Activated T-helper 1 cell treated with anti-CD3 and anti-CD28 coated beads, Interleukin-12 subunit alpha, Interleukin-12 subunit beta, Interleukin-2, Interleukin-4 antibody, amounts not matched to agents 30 ng/mL and 10 ng/mL and 1 ng/mL, durations not matched to agents 14 hours and 24 hours and 36 hours (primary cell): ENCODE measurements at regions not wholly inside any gene's neighbourhood (a gene's known extent, or its start where the extent isn't known, plus 50 kb on each side); places are given as distances from the start of the nearest gene placed in this dataset.
"Not testable (repeated sequence)": the region's sequence is repeated elsewhere in the genome, so short reads cannot be mapped to it uniquely, and the experiment has no call there.

ENCODE experiments used
- DNase-seq: peaks from one replicate; pipeline ENCODE4 v3.0.0; 2021; ENCODE audit warnings: low spot score
- H3K27ac Mint-ChIP-seq: one replicate; pipeline ENCODE4 v1.8.0; 2021; ENCODE audit warnings: mild to moderate bottlenecking, mixed read lengths
- H3K27me3 Mint-ChIP-seq: one replicate; pipeline ENCODE4 v1.8.0; 2022; ENCODE audit warnings: mild to moderate bottlenecking, moderate library complexity, mixed read lengths; ENCODE audit not compliant: insufficient read depth
- H3K36me3 Mint-ChIP-seq: one replicate; pipeline ENCODE4 v1.8.0; 2021; ENCODE audit warnings: low read depth, mixed read lengths
- H3K4me1 Mint-ChIP-seq: one replicate; pipeline ENCODE4 v1.8.0; 2021; ENCODE audit warnings: low read depth, mixed read lengths
- H3K4me3 Mint-ChIP-seq: one replicate; pipeline ENCODE4 v1.8.0; 2021; ENCODE audit warnings: mild to moderate bottlenecking, moderate library complexity, mixed read lengths
- H3K9me3 Mint-ChIP-seq: one replicate; pipeline ENCODE4 v1.8.0; 2021; ENCODE audit warnings: mixed read lengths
- intact Hi-C: fragments of 100-400 bp; cut with micrococcal nuclease; formaldehyde crosslinking; loops from one replicate; pipeline ENCODE4 v1.15.1; 2024

DNA sequence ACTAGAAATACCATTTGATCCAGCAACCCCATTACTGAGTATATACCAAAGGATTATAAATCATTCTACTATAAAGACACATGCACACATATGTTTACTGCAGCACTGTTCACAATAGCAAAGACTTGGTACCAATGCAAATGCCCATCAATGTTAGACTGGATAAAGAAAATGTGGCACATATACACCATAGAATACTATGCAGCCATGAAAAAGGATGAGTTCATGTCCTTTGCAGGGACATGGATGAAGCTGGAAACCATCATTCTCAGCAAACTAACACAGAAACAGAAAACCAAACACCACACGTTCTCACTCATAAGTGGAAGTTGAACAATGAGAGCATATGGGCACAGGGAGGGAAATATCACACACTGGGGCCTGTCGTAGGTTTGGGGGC, 106.0 kb downstream of the SPATA18 start:
- H3K9me3 Mint-ChIP-seq, H3K27ac Mint-ChIP-seq, intact Hi-C loops, H3K27me3 Mint-ChIP-seq, H3K4me3 Mint-ChIP-seq, H3K4me1 Mint-ChIP-seq, H3K36me3 Mint-ChIP-seq, DNase-seq: not testable (repeated sequence)

DNA sequence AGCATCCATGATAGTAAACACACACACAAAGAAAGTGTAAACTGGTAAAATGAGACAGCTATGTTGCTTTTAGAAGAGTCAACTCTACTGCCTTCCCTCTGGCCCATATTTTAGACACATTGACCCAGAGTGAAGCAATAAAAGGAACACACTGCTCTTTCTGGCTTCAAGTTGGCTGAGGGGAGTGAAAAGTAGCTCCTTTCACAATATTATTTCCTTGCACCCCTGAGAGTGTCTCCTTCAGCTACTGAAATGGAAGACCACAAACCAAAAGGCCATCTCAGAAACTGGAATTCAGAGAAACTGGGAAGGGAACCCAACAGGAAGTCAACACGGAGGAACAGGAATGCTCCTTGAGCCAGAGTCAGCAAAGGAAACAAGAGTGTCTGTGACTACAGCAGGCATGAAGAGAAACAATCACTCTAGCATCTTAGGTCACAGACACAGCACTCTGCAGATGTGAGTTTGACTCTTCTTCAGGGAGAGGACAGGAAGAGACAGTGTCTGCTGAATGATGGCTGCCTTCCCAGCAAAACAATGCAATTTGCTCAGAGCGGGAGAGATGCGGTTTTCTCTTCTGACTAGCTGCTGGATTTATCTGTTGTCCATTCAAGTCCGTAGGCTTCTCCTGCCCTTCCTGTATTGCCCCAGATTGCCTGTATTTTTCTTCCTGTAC, 106.7 kb downstream of the SPATA18 start:
- Mint-ChIP-seq H3K4me3 (no peak overlapping the region), H3K9me3 (no peaks in the 10 kb centered on the region), H3K4me1 (no peaks in the 10 kb centered on the region), H3K27ac (no peak overlapping the region), H3K27me3 (no peaks in the 10 kb centered on the region), H3K36me3 (no peaks in the 10 kb centered on the region)
- DNase-seq: no peak
- intact Hi-C loops: no loop called here

DNA sequence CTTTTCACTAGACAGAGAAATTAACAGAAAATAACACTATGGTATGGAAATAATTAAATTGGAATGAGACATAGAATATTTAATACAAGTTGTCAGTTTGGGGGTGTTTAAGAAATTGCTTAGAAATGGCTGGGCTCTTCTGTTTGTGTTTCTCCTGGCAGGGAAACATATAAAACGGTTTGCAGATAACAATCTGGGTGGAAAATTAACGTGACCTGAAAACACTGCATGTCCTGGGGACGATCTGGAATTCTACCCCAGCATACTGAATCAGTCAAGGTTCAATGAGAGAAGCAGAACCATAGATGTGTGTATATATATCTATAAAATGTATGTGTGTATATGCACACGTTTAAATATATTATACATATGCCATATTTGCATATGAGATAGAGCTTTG, 109.8 kb downstream of the SPATA18 start:
- no peak for DNase-seq
- H3K9me3 Mint-ChIP-seq: no peaks in the 10 kb centered on the region
- H3K27ac Mint-ChIP-seq: no peak overlapping the region
- intact Hi-C loops: no loop called here
- no peaks in the 10 kb centered on the region for H3K36me3 Mint-ChIP-seq
- no peaks in the 10 kb centered on the region for H3K27me3 Mint-ChIP-seq
- H3K4me3 Mint-ChIP-seq: no peak overlapping the region
- no peaks in the 10 kb centered on the region for H3K4me1 Mint-ChIP-seq

DNA sequence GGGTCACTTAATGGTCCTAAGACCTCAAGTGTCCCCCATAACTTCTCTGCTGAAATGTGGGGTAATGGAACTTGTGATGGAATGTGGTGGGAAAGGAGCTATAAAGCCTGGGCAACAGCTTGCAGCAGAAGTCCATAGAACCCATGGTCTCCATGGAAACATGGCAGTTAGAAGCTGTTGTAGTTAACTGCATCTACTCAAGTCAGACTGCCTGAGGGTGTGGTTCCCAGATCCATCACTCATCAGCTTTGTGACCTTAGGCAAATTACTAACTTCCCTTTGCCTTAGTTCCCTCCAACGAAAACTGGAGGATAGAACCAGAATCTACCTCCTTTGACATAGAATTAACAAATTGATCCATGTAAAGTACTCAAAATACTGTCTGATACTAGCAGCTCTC, 113.0 kb downstream of the SPATA18 start:
- DNase-seq: no peak
- no peak overlapping the region for H3K4me3 Mint-ChIP-seq
- intact Hi-C loops: no loop called here
- no peaks in the 10 kb centered on the region for H3K36me3 Mint-ChIP-seq
- H3K27me3 Mint-ChIP-seq: no peaks in the 10 kb centered on the region
- H3K4me1 Mint-ChIP-seq: no peaks in the 10 kb centered on the region
- H3K9me3 Mint-ChIP-seq: no peaks in the 10 kb centered on the region
- no peak overlapping the region for H3K27ac Mint-ChIP-seq

DNA sequence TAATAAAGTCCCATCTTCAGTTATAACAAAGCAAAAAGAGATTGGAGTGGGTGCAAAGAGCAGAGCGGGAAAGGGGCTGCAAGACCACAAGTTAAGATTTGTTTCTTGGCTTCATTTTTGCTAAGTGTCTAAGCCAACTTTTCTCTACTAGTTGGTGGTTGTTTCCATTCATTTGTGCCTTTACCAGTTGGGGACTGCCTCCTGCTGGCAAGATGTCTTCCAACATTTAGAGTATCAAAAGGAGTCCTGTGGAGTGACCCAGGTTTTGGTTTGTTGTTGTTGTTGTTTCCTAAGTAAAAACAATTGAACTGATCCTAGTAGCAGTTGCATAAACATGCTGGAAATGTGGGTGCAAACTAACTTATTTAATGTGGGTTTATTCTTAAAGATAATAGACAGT, 121.1 kb downstream of the SPATA18 start:
- H3K27me3 Mint-ChIP-seq: no peaks in the 10 kb centered on the region
- intact Hi-C loops: no loop called here
- H3K4me3 Mint-ChIP-seq: no peak overlapping the region
- H3K4me1 Mint-ChIP-seq: no peaks in the 10 kb centered on the region
- H3K36me3 Mint-ChIP-seq: no peaks in the 10 kb centered on the region
- DNase-seq: no peak
- H3K27ac Mint-ChIP-seq: no peak overlapping the region
- H3K9me3 Mint-ChIP-seq: peaks cover 8% of the 10 kb centered on the region

DNA sequence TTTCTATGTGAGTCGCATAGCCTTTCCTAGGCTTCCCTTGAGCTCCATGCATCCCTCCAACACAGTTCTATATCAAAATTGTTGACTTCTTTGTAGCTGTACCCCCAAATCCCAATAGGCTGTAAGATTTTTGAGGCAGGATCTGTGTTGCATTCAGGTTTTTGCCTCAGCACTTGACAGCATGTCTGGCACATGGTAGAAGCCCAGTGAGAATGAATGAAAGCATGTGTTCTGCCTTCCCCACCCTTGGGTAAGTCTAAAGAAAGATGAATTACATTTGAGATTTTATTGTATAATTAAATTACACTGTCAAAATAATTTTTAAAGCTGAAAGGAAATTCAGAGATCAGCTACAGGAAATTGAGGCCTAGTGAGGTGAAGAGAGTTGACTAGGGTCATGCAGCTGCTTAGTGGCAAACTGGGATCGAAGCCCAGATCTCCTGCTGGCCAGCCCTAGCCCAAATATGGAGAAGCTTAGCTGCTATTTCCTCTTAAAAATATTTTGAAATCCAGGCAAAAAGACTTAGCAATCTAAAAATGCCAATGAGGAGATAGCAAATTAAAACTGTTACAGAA, 122.5 kb downstream of the SPATA18 start:
- no peaks in the 10 kb centered on the region for H3K4me1 Mint-ChIP-seq
- DNase-seq: no peak
- H3K36me3 Mint-ChIP-seq: no peaks in the 10 kb centered on the region
- no peak overlapping the region for H3K4me3 Mint-ChIP-seq
- H3K27ac Mint-ChIP-seq: no peak overlapping the region
- H3K9me3 Mint-ChIP-seq: peaks cover 8% of the 10 kb centered on the region
- intact Hi-C loops: no loop called here
- H3K27me3 Mint-ChIP-seq: no peaks in the 10 kb centered on the region

DNA sequence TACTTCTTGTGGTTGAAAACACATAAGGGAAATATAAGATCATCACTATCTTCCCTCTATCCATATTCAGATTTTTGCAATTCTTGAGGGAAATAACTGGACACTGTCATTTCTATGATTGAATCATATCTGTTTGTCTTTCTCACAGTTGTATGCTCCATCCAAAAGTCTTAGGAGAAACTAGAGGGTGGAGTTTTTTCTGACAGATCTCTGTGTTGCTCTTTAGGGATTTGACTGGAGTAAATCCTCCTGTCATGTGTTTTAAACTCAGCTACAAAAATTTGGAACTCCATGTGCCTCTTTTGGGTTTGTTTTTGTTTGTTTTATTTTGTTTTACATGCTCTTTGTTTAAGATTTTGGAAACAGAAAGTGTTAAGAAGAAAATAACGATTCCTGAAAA, 136.5 kb downstream of the SPATA18 start:
- H3K4me3 Mint-ChIP-seq: no peak overlapping the region
- intact Hi-C loops: no loop called here
- no peaks in the 10 kb centered on the region for H3K27me3 Mint-ChIP-seq
- H3K27ac Mint-ChIP-seq: no peak overlapping the region
- DNase-seq: no peak
- H3K36me3 Mint-ChIP-seq: no peaks in the 10 kb centered on the region
- no peaks in the 10 kb centered on the region for H3K4me1 Mint-ChIP-seq
- H3K9me3 Mint-ChIP-seq: no peaks in the 10 kb centered on the region

DNA sequence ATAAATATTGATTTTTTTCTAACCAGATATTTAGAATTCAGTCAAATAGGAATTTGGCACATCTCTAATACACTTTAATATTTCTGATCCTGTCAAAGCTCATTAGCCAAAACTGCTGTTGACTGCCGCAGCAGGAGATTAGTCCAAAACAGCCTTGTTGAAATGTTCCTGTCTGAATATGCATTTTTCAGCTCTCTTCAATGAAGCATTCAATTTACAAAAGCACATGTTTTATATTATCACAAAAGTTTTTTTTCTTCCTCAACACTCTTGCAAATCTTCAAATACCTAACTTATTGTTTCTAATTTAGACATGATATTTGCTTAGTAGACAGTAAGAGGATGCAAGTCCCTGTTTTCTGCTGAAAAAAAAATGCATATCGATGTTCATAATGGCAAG, 140.9 kb downstream of the SPATA18 start:
- Mint-ChIP-seq H3K4me1 (no peaks in the 10 kb centered on the region), H3K27me3 (no peaks in the 10 kb centered on the region), H3K9me3 (no peaks in the 10 kb centered on the region), H3K4me3 (no peak overlapping the region), H3K27ac (no peak overlapping the region), H3K36me3 (no peaks in the 10 kb centered on the region)
- intact Hi-C loops: no loop called here
- DNase-seq: no peak

DNA sequence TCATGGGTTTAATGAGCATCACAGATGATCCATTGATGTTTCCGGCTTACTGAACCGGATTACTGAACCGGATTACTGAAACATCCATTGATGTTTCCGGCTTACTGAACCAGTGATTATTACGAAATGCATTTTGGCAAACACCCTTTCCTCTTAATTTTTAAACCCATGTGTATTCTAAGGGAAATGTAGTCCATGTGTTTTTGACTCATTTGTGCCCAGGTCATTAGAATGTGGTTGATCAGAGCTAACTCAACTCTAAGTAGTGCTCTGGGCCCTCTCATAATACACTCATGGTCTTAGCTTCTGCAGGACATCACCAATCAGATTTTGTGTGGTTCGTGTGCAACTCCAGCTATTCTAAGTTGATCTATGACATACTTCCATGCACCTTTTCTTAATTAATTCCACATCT, 141.6 kb downstream of the SPATA18 start:
- Mint-ChIP-seq H3K27ac (no peak overlapping the region), H3K36me3 (no peaks in the 10 kb centered on the region), H3K27me3 (no peaks in the 10 kb centered on the region), H3K4me1 (no peaks in the 10 kb centered on the region), H3K9me3 (no peaks in the 10 kb centered on the region), H3K4me3 (no peak overlapping the region)
- intact Hi-C loops: no loop called here
- no peak for DNase-seq

DNA sequence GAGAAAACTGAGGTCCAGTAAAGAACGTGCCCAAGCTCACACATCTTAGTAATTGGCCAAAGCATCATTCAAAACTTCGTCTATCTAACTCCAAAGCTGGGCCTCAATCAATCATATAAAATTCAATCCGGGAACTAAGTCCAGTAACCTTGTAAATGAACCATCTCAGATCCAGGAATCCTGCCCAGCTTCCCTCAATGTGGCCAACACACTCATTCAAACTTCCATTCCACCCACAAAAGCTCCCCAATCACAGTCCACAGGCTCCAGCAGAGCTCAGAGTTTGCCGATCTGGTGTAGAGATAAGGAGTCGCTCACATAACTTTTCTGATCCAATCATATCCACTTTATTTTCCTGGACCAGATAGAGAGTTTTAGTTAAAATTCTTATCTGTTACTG, 144.8 kb downstream of the SPATA18 start:
- Mint-ChIP-seq H3K27me3 (no peaks in the 10 kb centered on the region), H3K4me3 (no peak overlapping the region), H3K4me1 (no peaks in the 10 kb centered on the region)

DNA sequence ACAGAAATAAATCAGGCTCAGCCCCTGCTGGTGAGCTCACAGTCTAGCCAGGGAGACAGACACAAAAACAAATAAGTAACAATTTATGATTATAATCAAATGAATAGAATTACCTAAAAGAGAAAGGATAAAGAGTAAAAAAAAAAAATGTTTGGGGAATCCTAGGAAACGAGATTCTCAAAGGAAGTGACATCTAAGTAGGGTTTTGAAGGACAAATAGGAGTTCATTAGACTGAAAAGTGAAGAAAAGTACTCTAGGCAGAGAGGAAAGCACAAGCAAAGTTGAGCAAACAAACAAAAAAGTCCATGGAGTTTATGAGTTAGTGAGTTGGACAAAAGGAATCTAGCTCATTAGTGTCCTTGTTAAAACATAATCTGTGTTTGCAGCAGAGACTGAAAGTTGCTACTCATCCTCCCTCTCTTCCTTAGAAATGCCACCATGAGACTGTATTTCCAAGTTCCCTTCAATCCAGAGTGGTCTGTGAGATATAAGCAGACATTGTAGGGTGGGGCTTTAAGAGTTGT, 145.6 kb downstream of the SPATA18 start:
- intact Hi-C loops: no loop called here
- Mint-ChIP-seq H3K4me1 (no peaks in the 10 kb centered on the region), H3K9me3 (peaks cover 4% of the 10 kb centered on the region), H3K27me3 (no peaks in the 10 kb centered on the region), H3K4me3 (no peak overlapping the region), H3K27ac (no peak overlapping the region), H3K36me3 (no peaks in the 10 kb centered on the region)
- DNase-seq: no peak

More for the DNA sequence above, 144.8 kb downstream of the SPATA18 start:
- H3K36me3 Mint-ChIP-seq: no peaks in the 10 kb centered on the region
- H3K9me3 Mint-ChIP-seq: peaks cover 4% of the 10 kb centered on the region
- no peak for DNase-seq
- no peak overlapping the region for H3K27ac Mint-ChIP-seq
- intact Hi-C loops: no loop called here

DNA sequence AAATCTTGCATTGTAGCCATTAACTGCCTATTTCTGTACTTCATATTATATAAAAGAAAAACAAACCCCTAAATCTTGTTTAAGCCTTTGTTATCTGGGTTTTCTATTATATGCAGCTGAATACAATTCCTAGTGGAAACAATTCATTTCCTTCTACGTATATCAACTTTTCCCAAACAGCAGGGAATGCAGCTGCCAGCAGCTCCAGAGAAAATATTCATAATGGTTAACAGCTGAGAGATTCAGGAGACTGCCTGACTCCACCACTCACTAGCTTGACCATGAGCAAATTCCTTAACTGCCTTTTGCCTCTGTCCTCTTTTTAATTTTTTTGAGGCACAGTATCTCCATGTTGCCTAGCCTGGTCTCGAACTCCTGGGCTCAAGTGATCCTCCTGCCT, 146.2 kb downstream of the SPATA18 start:
- no peaks in the 10 kb centered on the region for H3K4me1 Mint-ChIP-seq
- no peak overlapping the region for H3K27ac Mint-ChIP-seq
- no peak for DNase-seq
- intact Hi-C loops: no loop called here
- peaks cover 4% of the 10 kb centered on the region for H3K9me3 Mint-ChIP-seq
- no peaks in the 10 kb centered on the region for H3K36me3 Mint-ChIP-seq
- no peak overlapping the region for H3K4me3 Mint-ChIP-seq
- no peaks in the 10 kb centered on the region for H3K27me3 Mint-ChIP-seq

DNA sequence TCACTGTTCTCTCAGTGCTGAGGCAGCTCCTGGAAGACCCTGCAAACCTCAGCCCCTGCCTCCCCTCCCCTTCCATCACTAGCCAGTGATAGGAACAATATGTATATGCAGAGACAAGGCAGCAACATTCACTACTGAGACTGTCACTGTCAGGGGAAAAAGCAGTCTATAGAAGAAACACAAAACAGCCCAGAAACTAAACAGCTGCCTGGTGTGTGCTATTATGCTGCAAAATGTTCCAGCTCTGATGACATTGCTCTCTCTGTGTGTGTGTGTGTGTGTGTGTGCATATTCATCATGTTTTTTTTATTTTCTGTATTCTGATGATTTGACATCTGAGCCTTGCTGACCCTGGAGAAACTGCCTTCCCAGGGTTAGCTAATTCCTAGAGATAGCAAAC, 147.2 kb downstream of the SPATA18 start:
- intact Hi-C loops: no loop called here
- H3K27me3 Mint-ChIP-seq: no peaks in the 10 kb centered on the region
- peaks cover 4% of the 10 kb centered on the region for H3K9me3 Mint-ChIP-seq
- H3K4me3 Mint-ChIP-seq: no peak overlapping the region
- no peaks in the 10 kb centered on the region for H3K4me1 Mint-ChIP-seq
- no peak overlapping the region for H3K27ac Mint-ChIP-seq
- H3K36me3 Mint-ChIP-seq: no peaks in the 10 kb centered on the region
- DNase-seq: no peak
